ENCODE measurements at regions not wholly inside any gene's neighbourhood (a gene's known extent, or its start where the extent isn't known, plus 50 kb on each side); places are given as distances from the start of the nearest gene placed in this dataset.

GRCh38 chr5:42020788-42021530, 95.9 kb downstream of the FBXO4 start:
- TF ChIP-seq, protein P1, sequence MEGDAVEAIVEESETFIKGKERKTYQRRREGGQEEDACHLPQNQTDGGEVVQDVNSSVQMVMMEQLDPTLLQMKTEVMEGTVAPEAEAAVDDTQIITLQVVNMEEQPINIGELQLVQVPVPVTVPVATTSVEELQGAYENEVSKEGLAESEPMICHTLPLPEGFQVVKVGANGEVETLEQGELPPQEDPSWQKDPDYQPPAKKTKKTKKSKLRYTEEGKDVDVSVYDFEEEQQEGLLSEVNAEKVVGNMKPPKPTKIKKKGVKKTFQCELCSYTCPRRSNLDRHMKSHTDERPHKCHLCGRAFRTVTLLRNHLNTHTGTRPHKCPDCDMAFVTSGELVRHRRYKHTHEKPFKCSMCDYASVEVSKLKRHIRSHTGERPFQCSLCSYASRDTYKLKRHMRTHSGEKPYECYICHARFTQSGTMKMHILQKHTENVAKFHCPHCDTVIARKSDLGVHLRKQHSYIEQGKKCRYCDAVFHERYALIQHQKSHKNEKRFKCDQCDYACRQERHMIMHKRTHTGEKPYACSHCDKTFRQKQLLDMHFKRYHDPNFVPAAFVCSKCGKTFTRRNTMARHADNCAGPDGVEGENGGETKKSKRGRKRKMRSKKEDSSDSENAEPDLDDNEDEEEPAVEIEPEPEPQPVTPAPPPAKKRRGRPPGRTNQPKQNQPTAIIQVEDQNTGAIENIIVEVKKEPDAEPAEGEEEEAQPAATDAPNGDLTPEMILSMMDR (optimal IDR thresholded peaks at IDR 0.05 in 1 of 3, IDR thresholded peaks at IDR 0.05 in 1 of 3, conservative IDR thresholded peaks at IDR 0.05 in 1 of 3; ENCODE audit: extremely low read depth in 1 of 3, insufficient read depth in 2 of 3, low read length in 3 of 3), result no peak
- no peak for TF ChIP-seq EZH2 (IDR thresholded peaks at IDR 0.05; ENCODE audit: low read length)
